Neural cell (in vitro differentiated cells): ENCODE measurements at regions not wholly inside any gene's neighbourhood (a gene's known extent, or its start where the extent isn't known, plus 50 kb on each side); places are given as distances from the start of the nearest gene placed in this dataset.

Source experiments
- H2AFZ ChIP-seq: fragments of 200-600, 300-800 bp; sonication (generic), shearing (Covaris generic); 2 replicates; pipeline ENCODE4 v1.6.0; 2014; ENCODE audit warnings: low read depth, mild to moderate bottlenecking, antibody characterized with exemption, low read length, moderate library complexity
- H3F3A ChIP-seq: fragments of 200-600 bp; shearing (Covaris generic); 2 replicates; pipeline ENCODE4 v1.6.1; 2016; ENCODE audit warnings: mild to moderate bottlenecking, moderate library complexity, mixed read lengths, antibody characterized with exemption, low read length; ENCODE audit not compliant: insufficient read depth, poor library complexity, severe bottlenecking
- H3K27ac ChIP-seq: fragments of 200-600, 300-800 bp; sonication (generic), shearing (Covaris generic); 2 replicates; pipeline ENCODE4 v1.5.1; 2014; ENCODE audit warnings: mild to moderate bottlenecking, low read length, moderate library complexity
- H3K27me3 ChIP-seq: fragments of 300-800, 200-600 bp; sonication (generic), shearing (Covaris generic); 2 replicates; pipeline ENCODE4 v1.6.0; 2014; ENCODE audit warnings: mild to moderate bottlenecking, low read depth, low read length, moderate library complexity; ENCODE audit not compliant: insufficient read depth
- H3K36me3 ChIP-seq: fragments of 300-800, 200-600 bp; sonication (generic), shearing (Covaris generic); 2 replicates; pipeline ENCODE4 v1.5.1; 2014; ENCODE audit warnings: mild to moderate bottlenecking, antibody characterized with exemption, low read length, moderate library complexity; ENCODE audit not compliant: insufficient read depth
- H3K4me2 ChIP-seq: fragments of 300-800, 200-600 bp; sonication (generic), shearing (Covaris generic); 2 replicates; pipeline ENCODE4 v1.6.0; 2014; ENCODE audit warnings: mild to moderate bottlenecking, low read length
- H3K4me3 ChIP-seq: fragments of 300-800, 200-600 bp; sonication (generic), shearing (Covaris generic); 2 replicates; pipeline ENCODE4 v1.5.1; 2014; ENCODE audit warnings: mild to moderate bottlenecking, low read length, moderate library complexity
- H3K79me2 ChIP-seq: fragments of 200-600 bp; shearing (Covaris generic); replicated peaks from 2 replicates; pipeline ENCODE4 v1.6.0; 2014; ENCODE audit warnings: mild to moderate bottlenecking, low read length, moderate library complexity; ENCODE audit not compliant: insufficient read depth
- H3K9ac ChIP-seq: fragments of 300-800, 200-600 bp; sonication (generic), shearing (Covaris generic); 2 replicates; pipeline ENCODE4 v1.6.1; 2016; ENCODE audit warnings: mild to moderate bottlenecking, low read length, mixed read lengths
- H3K9me2 ChIP-seq: fragments of 200-600 bp; shearing (Covaris generic); 2 replicates; pipeline ENCODE4 v1.6.1; 2016; ENCODE audit warnings: mild to moderate bottlenecking, low read length, mixed read lengths; ENCODE audit not compliant: insufficient read depth
- H3K9me3 ChIP-seq: fragments of 200-600, 300-800 bp; sonication (generic), shearing (Covaris generic); 2 replicates; pipeline ENCODE4 v1.6.1; 2016; ENCODE audit warnings: mild to moderate bottlenecking, mixed run types, low read length, moderate library complexity, mixed read lengths
- H4K20me1 ChIP-seq: fragments of 200-600 bp; shearing (Covaris generic); 2 replicates; pipeline ENCODE4 v1.6.1; 2016; ENCODE audit warnings: mild to moderate bottlenecking, mixed run types; ENCODE audit not compliant: insufficient read depth
- EP300 ChIP-seq: fragments of 450-650 bp; conservative IDR thresholded peaks from 2 replicates; pipeline ENCODE4 v1.6.1; 2014; ENCODE audit warnings: antibody characterized with exemption, mild to moderate bottlenecking, moderate library complexity; ENCODE audit not compliant: poor library complexity, severe bottlenecking
- EZH2 ChIP-seq: fragments of 200-600, 300-800 bp; shearing (Covaris generic), sonication (generic); IDR thresholded peaks from 2 replicates; pipeline ENCODE4 v1.6.1; 2014; ENCODE audit warnings: antibody characterized with exemption, low read length, borderline replicate concordance, mild to moderate bottlenecking; ENCODE audit not compliant: insufficient read depth, poor library complexity, severe bottlenecking
- MXI1 ChIP-seq: fragments of 450-650 bp; conservative IDR thresholded peaks from 2 replicates; pipeline ENCODE4 v1.6.1; 2014; ENCODE audit warnings: antibody characterized with exemption, mild to moderate bottlenecking; ENCODE audit not compliant: poor library complexity, severe bottlenecking
- POLR2AphosphoS5 ChIP-seq: IDR thresholded peaks from 2 replicates; pipeline ENCODE4 v1.6.1; 2012
- RAD21 ChIP-seq: fragments of 450-650 bp; conservative IDR thresholded peaks from 2 replicates; pipeline ENCODE4 v1.6.1; 2014; ENCODE audit warnings: antibody characterized with exemption, mild to moderate bottlenecking, moderate library complexity
- SMC3 ChIP-seq: fragments of 450-650 bp; conservative IDR thresholded peaks from 2 replicates; pipeline ENCODE4 v1.6.1; 2014; ENCODE audit warnings: antibody characterized with exemption, mild to moderate bottlenecking, moderate library complexity; ENCODE audit not compliant: poor library complexity
- TAF1 ChIP-seq: IDR thresholded peaks from 2 replicates; pipeline ENCODE4 v1.6.1; 2012; ENCODE audit warnings: low read depth
- TF ChIP-seq, protein P1 (sequence below): IDR thresholded peaks from 2 replicates; pipeline ENCODE4 v1.6.1; 2012; ENCODE audit warnings: borderline replicate concordance
- TF ChIP-seq, protein P2 (sequence below): fragments of 450-650 bp; IDR thresholded peaks from 2 replicates; pipeline ENCODE4 v1.5.1; 2014; ENCODE audit warnings: antibody characterized with exemption, mild to moderate bottlenecking, moderate library complexity; ENCODE audit not compliant: poor library complexity, severe bottlenecking

DNA sequence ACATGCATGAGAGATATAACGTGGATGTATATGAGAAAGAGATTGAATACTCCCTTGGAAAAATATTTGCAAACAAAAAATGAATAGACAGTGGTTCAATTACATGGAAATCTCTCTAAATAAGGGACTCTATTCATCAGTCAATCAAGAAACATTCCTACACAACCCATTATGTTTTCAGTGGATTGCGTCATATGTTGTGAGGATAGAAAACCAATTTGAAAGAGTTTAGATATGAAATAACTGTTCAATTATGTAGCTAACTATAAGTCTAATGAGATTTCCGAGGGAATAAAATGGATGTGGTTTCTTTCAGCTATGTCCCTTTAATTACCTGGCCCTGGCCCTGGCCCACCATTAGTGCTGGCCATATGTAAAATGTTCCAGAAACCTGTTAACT lies 86.7 kb upstream of the TMCO5A start:
- Histone ChIP-seq H3K4me3 (no peak overlapping the region), H3K36me3 (no peaks in the 10 kb centered on the region), H3K9ac (no peak overlapping the region), H2AFZ (no peak overlapping the region), H3K4me2 (no peak overlapping the region), H4K20me1 (no peaks in the 10 kb centered on the region), H3K9me2 (no peaks in the 10 kb centered on the region), H3K27me3 (no peaks in the 10 kb centered on the region), H3K27ac (no peak overlapping the region), H3F3A (no peaks in the 10 kb centered on the region), H3K9me3 (no peaks in the 10 kb centered on the region), H3K79me2 (no peaks in the 10 kb centered on the region)
- TF ChIP-seq POLR2AphosphoS5 (no peak), EZH2 (no peak), EP300 (no peak), MXI1 (no peak), SMC3 (no peak), RAD21 (no peak), TAF1 (no peak)
- TF ChIP-seq, protein P1, sequence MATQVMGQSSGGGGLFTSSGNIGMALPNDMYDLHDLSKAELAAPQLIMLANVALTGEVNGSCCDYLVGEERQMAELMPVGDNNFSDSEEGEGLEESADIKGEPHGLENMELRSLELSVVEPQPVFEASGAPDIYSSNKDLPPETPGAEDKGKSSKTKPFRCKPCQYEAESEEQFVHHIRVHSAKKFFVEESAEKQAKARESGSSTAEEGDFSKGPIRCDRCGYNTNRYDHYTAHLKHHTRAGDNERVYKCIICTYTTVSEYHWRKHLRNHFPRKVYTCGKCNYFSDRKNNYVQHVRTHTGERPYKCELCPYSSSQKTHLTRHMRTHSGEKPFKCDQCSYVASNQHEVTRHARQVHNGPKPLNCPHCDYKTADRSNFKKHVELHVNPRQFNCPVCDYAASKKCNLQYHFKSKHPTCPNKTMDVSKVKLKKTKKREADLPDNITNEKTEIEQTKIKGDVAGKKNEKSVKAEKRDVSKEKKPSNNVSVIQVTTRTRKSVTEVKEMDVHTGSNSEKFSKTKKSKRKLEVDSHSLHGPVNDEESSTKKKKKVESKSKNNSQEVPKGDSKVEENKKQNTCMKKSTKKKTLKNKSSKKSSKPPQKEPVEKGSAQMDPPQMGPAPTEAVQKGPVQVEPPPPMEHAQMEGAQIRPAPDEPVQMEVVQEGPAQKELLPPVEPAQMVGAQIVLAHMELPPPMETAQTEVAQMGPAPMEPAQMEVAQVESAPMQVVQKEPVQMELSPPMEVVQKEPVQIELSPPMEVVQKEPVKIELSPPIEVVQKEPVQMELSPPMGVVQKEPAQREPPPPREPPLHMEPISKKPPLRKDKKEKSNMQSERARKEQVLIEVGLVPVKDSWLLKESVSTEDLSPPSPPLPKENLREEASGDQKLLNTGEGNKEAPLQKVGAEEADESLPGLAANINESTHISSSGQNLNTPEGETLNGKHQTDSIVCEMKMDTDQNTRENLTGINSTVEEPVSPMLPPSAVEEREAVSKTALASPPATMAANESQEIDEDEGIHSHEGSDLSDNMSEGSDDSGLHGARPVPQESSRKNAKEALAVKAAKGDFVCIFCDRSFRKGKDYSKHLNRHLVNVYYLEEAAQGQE, result no peak
- TF ChIP-seq, protein P2, sequence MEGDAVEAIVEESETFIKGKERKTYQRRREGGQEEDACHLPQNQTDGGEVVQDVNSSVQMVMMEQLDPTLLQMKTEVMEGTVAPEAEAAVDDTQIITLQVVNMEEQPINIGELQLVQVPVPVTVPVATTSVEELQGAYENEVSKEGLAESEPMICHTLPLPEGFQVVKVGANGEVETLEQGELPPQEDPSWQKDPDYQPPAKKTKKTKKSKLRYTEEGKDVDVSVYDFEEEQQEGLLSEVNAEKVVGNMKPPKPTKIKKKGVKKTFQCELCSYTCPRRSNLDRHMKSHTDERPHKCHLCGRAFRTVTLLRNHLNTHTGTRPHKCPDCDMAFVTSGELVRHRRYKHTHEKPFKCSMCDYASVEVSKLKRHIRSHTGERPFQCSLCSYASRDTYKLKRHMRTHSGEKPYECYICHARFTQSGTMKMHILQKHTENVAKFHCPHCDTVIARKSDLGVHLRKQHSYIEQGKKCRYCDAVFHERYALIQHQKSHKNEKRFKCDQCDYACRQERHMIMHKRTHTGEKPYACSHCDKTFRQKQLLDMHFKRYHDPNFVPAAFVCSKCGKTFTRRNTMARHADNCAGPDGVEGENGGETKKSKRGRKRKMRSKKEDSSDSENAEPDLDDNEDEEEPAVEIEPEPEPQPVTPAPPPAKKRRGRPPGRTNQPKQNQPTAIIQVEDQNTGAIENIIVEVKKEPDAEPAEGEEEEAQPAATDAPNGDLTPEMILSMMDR, result no peak

DNA sequence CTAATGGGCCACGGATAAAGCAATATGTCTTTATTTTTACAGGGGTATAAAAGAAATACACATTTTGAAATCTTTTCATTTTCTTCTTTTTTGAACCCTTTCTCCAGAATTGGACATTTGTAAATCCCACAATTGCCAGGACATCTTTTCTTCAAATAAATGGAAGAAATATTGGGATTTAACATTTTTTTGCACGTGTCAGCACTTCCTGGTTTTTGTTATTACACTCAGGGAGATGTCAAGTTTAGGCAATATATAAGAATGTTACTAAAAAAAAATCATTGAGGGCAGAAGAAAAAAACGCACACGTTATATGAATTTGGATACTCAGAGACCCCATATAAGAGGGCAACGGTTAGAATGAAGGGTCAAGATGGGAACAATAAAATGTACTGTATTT lies 78.3 kb upstream of the TMCO5A start:
- Histone ChIP-seq H3K4me3 (no peak overlapping the region), H3F3A (no peaks in the 10 kb centered on the region), H2AFZ (no peak overlapping the region), H3K9me2 (no peaks in the 10 kb centered on the region), H4K20me1 (no peaks in the 10 kb centered on the region), H3K79me2 (no peaks in the 10 kb centered on the region), H3K36me3 (no peaks in the 10 kb centered on the region), H3K27ac (no peak overlapping the region), H3K27me3 (no peaks in the 10 kb centered on the region), H3K9ac (no peak overlapping the region), H3K9me3 (no peaks in the 10 kb centered on the region), H3K4me2 (no peak overlapping the region)
- TF ChIP-seq, protein P1, result no peak
- TF ChIP-seq EZH2, result no peak
- TF ChIP-seq RAD21, result no peak
- TF ChIP-seq POLR2AphosphoS5, result no peak
- TF ChIP-seq SMC3, result no peak
- no peak for TF ChIP-seq TAF1
- no peak for TF ChIP-seq EP300
